Kidney tubule cell (primary cell): ENCODE measurements at regions not wholly inside any gene's neighbourhood (a gene's known extent, or its start where the extent isn't known, plus 50 kb on each side); places are given as distances from the start of the nearest gene placed in this dataset.
"Not testable (repeated sequence)": the region's sequence is repeated elsewhere in the genome, so short reads cannot be mapped to it uniquely, and the experiment has no call there.

Source experiments
- DNase-seq: peaks from one replicate; pipeline ENCODE4 v3.0.0-alpha.2; 2018; ENCODE audit warnings: low spot score

DNA sequence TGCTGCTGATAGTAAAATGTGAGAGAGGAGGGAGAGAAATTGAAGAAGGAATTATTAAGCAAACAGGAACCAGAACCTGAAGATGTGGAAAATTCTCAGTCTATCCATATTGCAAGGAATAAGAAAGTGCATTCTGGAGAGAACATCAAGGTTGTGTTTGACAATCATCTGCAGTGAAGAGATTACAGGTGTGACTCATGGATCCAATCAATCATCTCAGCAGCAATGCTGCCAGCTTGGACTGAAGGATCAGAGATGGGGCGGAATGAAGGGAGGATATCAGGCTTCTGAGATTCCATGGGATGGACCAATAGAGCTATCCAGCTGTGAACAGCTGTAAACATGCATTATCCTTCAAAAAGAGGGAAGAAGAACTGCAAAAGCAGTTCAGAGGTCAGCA is 247.3 kb downstream of the LPIN1 start:
- DNase-seq, result no peak

DNA sequence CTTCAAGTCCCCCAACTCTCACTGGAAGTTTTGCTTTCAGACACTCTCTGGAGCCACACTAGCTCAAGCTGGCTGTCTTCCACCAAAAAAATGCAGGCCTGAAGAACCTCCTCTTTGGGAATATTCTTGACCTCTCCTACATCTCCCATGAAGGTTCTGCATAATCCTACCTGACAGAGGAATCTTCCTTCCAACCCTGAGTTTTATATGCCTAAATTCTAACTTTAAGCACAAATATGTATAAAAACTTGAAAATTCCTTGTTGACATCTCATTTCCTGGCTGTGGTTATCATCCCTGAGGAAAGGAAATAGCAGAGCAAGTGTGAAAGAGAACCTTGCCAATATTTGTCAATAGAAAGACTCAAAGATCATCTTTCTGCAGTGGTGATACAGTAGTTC is 249.0 kb downstream of the LPIN1 start:
- no peak for DNase-seq

DNA sequence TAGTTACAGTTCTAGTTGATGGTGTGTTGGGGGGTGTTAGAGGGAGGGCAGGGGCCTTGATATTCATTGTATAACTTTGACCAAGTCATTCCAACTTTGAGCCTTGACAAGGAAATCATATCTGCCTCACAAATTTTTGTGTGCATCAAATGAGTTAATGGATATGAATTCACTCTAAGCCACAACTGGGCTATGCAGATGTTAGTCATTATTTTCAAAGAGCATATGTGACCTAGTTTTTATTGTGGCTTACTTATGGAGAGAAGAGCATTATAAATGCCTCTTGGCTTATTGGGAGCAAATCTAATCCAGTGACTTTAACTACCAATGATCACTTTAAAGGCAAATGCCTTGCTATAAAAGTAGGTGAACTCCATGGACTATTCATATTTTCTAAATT is 250.2 kb downstream of the LPIN1 start:
- peak; percentile 17 for DNase-seq

DNA sequence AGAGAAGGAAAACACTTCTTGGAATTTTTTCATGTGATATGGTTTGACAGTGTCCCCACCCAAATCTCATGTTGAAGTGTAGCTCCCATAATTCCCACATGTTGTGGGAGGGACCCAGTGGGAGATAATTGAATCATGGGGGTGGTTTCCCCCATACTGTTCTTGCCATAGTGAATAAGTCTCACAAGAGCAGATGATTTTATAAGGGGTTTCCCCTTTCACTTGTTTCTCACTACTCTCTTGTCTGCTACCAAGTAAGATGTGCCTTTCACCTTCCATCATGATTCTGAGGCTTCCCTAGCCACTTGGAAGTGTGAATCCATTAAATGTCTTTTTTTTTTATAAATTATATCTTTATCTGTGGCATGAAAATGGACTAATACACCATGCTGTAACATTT is 250.7 kb downstream of the LPIN1 start:
- DNase-seq, result no peak

DNA sequence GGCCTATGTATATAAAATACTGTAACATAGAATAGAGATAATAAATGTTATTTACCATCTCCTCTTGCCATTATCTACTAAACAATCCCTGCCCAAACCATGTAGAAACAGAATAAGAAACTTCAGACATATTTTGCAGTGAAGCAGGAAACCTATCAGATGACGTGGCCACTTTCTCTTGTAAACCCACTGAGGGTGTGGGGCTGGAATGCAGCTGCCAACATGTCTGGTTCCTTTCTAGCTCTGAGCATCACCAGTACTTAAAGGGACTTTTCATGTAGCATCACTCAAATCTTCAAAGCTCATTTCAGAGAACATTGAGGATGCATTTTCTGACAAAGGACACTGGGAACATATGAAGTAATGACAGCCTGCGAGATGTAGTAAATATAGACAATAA is 251.8 kb downstream of the LPIN1 start:
- DNase-seq, result no peak

DNA sequence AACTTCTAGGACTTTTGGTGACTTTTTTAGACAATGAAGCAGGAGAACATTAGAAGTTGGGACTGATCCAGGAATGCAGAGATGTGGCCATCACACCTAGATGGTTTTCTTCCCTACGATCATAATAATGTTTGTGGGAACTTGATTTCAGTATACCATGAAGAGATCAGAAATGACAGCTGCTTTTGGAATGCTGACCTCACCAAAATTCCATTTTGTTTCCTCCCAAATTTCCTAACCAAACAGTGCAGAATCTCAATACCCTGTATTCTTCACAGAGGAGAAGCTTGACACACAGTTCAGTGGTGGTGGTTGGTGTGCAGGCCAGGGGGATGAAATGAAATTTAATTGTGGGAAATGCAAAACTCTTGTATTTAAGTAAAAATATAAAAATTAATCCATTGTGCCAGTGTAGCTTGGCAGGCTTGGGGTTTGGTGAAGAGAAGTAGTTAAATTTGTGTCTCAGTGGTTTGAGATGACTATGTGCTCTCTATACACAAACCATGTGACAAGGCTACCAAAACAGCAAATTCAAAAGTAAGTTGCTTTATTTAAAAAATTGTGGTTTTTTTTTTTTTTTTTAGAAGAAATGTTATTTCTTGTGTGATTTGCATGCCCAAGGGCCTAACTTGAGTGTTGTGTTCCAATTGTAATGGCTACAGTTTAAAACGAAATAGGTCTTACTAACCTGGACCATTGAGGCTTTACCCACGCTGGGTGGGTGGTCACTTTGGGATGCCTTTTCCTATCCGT is 252.4 kb downstream of the LPIN1 start:
- peak; percentile 23 for DNase-seq

DNA sequence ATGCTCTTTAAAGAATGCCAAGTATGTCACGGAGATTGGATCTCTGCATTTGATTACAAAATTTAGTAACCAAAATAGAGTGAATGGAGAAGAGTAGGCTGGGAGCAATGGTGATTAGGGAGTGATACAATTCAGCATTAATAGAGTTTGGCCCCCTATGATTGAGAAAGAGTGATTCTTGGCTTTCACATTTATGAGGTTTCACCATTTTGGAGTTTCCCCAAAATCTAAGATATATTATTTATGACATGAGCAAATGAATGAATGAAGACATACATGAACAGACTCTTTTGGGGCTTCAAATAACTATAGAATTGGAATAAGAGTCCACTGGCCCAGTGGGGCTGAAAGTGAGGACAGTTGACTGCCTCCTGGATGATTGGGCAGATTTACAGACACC is 255.2 kb downstream of the LPIN1 start:
- no peak for DNase-seq

DNA sequence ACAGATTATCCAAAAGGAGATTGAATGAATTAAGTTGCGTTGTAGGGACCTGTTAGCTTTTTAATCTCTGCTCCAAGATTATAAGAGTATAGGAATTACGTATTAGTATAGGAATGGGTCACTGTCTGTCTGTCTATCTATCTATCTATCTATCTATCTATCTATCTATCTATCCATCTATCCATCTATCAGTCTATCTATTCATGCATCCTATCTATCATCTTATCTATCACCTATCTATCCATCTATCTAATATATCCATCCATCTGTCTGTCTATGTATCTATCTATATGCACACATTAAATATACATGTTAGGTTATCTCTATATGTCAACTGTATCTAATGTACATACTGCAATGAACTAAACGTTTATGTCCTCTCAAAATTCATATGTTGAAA is 255.8 kb downstream of the LPIN1 start:
- no peak for DNase-seq

DNA sequence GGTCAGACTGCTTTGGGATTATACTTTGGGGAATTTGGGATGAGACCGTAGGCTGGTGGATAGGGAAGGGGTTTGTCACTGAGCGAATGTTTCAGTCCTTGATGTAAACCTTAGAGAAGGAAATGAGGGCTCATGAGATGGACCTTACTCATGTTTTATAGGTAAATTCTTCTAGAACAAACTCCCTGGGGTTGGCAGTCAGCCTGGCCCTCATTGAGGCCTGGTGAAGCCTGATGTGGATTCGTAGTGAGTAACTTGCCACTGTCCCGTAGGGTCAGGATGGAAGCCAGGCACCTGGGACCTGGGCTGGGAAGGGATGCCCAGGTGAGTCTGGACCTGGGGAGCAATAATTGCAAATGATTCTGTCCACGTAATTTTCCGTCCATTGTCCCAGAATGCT is 258.3 kb downstream of the LPIN1 start:
- DNase-seq, result no peak

DNA sequence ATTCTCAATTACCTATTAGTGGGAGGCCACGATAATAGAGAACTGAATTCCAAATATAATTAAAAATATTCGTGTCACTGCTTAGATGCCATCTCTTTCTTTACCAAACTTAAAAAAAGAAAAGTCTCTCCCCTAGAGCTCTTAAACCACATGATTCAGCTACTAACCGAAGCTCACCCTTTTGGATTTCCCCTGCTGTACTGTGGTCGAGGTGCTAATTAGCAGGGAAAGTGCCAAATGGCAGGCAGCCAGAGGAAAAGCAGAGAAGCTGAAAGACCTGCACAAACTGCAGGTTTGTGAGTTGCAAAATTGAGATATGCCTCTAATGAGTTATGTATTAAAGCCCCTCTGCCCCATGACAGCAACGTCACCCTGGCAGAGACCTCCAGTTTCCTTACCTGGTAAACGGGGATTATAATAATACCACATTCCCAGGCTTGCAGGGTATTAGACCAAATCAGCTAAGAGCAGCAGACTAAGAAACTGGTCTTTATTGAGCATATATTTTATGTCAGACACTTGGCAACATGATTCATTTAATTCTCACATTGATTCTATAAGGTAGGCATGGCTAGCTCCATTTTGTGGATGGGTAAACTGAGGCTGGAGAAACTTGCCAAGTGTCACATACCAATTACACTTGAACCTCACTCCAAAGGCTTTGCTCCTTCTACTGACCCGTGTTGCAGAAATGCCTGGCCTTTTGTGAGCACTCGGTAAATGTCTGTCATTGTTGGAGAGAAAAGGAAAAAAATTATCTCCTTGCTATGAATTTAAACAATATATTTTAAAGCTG is 259.7 kb downstream of the LPIN1 start:
- DNase-seq, result peak; percentile 84

DNA sequence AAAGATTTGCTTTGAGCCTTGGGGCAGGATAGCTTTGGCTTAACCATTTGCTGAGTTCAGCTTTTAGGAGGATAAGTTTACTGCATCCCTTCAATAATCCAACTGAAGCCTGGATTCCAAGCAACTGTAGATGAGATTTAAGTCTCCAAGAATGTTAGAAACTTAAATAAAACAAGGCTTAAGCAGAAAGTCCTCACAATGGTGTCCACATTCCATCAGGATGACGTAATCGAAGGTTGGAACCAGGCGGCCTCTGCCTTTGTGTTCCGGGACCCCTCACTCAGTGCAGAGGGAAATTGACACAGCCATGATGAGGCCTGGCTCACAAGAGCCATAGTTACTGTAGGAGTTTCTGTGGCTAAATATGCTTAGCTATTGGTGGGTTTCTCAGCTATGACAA is 260.4 kb downstream of the LPIN1 start:
- peak; percentile 60 for DNase-seq

DNA sequence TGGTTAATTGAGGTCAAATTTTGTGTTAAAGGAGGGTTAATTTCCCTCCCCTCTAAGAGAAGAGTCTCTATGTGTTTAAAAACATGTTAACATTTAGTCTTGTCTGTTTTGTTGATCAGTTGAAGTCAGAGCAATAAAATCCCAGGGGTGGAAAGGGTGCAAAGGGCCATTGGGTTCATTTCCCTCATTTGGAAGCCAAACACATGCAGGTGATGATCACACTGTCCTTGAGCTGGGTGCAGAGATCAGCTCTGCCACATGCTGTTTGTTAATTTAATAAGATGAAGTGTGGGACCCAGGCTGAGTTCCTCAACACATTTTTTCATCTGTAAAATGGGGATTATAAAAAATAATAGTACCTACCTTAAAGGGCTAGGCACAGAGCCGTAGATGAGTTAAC is 260.9 kb downstream of the LPIN1 start:
- no peak for DNase-seq

DNA sequence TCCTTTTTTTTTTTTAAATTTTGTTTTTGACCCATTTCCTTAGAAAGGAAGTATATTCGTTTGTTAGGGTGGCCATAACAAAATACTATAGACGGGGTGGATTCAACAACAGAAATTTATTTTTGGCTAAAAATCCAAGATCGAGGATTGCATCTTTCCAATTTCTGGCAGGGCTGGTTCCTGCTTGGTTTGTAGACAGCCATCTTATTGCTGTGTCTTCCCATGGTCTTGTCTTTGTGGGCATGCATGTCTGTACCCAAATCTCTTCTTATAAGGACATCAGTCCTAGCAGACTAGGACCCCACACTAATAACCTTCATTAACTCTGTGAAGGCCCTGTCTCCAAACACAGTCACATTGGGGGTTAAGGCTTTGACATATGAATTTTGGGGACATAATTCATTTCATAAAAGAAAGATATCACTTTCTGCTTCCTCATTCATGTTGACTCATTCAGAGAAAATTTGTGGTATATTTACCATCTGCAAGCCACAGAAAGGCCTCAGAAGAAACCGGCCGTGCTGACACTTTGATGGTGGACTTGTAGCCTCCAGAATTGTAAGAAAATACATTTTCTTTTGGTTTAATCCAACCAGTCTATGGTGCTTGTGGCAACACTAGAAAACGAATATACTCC is 262.1 kb downstream of the LPIN1 start:
- DNase-seq, result peak; percentile 70

DNA sequence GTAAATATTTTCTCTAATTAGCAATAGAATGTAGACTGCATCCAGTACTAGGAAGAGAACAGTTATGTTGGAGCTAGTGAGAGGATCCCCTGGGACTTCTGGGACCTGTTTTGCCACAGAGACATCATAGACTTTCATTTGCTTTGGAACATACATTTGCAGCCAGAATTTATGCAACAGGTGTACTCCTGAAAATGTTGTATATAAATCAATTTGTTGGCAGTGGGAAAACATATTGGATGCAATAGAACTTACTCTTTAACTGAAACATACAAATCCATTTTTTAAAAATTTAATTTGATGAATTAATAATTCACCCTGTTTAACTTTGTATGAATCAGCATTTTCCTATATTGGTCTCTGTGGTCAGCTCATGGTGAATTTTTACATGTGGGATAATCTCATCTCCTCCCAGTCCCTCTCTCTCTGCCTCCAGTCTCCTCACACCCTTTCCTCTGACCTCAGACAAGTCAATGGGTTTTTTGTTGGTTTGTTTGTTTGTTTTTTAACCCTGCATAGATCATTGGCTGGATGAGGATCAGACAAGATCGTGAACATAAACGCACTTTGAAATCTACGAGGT is 263.0 kb downstream of the LPIN1 start:
- peak; percentile 14 for DNase-seq

DNA sequence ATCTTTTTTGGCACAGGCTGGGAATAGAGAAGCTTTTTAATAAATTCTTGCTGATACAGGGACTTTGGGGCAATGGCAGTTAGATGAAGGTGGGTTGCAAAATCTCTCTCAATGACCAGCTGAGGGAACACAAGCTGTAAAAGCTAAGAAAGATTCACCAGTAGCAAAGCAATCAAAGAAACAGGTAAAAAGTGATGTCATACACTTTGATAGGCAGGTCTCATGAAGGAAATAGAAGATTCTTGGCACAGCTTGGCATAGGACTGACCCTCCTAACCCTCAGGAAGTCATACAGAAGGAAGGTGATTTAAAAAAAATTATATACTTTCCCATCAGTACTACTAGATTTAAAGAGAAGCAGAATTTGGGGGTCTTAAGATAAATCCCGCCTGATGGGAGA is 263.6 kb downstream of the LPIN1 start:
- DNase-seq, result peak; percentile 25

DNA sequence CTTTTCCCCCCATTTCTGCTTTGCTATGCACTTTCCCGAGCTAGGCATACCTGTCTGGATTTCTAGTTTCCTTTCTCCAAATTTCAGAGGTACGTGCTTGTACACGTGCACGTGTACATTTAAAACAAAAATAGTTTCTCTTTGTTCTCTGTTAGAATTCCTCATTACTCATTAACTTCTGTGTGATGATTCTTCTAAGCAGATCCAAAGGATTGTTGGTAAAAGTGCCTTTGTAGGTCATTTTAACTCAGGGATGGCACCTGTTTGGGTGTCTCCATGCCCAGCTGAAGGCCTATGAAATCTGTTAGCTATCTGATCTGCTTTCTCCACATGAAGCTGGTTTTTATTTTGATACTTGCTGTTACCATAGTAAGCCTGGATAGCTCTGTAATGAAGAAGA is 264.3 kb downstream of the LPIN1 start:
- DNase-seq, result peak; percentile 47

DNA sequence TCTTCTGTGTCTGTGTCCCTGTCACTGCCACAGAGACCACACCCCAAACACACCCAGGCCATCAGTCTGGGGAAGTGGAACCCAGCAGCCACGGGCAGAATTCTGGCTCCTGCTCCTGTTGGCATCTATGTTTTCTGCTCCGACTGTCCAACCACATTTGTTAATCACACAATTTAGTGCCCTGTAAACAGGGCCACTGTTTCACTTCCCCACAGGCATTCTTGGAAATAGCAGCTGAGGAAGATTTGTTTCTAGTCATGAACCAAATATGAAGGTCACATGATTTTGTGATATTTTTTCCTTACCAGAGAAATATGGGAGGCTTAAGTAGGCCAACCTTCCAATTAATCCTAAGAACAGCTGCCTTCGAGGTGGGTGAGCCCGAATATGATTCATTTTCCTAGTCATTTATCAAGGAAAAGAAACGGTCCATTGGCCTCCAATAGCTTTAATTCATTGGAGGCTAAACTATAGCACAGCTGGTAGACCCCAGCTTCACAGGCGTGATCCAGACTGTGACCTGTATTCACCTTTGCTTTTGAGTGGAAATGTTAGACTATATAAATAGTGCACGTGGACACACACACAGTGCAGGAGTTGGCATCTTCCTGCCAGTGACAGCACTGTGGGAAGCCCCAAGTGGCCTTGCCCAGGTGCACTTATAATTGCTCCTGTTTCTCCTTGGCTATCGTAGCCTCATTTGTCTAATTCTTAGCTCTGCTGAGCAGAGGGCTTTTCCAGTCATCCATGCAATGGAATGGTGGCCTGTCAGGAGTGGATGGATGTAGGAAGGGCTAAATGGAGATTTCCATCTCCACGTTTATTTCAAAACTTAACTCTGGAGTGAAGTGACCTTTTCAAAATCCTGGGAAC is 267.9 kb downstream of the LPIN1 start:
- DNase-seq, result peak; percentile 38

DNA sequence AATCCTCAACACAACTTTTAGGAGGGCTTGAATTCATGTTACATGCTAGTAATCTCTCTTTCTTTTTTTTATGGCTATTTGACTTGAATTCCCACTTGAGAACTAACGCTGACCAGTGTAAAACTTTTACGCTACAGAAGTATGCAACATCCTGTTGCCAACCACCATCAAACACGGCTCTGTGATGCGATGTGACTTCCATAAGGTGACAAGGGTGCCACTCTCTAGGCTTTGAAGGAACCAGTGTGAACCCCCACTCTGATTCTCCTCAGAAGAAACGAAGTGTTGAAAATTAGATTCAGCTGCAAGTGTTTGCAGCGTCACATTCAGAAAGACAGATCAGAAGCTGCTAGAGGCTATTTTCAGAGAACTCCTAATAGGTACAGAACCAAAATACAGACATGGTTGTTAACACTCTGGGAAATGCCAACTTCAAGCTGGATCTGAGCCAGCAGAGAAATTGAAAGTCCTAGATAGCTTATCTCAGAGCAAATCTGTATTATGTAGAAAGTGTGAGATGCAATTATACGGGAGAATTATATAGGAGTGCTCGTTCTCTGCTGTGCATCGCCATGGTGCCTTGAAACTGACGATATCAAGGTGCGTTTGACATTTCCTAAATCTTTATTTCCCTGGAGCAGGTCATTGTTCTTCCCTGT is 271.2 kb downstream of the LPIN1 start:
- DNase-seq, result no peak

DNA sequence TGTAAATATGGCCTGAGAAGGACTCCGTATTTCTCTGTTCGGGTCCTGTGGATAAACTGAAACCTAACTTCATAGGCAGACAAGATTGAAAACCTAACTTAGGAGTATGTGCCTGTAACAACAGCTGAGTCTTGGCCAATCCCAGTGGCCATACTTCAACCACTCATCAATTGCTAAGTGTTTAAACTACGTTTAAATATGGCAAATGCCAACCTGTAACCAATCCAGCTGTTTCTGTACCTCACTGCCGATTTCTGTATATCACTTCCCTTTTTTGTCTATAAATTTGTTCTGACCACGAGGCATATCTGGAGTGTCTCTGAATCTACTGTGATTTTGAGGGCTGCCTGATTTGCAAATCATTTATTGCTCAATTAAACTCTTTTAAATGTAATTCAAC is 272.3 kb downstream of the LPIN1 start:
- DNase-seq, result not testable (repeated sequence)

DNA sequence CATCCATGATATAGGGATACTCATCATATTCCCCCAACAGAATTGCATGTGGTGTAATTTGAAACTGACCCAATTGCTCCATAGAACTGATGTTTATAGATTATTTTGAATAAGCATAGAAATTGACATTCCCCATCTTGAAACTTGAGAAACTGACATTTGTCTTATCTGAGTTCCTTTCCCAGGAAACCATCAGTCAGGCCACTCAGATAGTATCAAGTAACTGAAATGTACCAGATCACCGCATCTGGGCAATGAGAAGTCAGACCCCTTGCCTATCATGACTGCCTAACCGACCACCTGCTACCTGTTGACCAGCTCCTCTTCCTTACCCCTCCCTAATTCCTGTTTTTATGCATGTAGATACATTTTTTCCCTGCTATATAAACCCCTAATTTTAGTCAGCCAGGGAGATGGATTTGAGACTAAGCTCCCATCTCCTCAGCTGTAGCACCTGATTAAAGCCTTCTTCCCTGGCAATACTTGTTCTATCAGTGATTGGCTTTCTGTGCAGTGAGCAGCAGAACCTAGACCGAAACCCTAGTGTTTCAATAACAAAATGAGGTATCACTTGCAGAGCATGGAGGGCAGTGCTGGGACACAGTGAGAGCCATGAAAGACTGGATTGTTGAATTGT is 274.5 kb downstream of the LPIN1 start:
- DNase-seq, result no peak
